ENCODE measurements at regions not wholly inside any gene's neighbourhood (a gene's known extent, or its start where the extent isn't known, plus 50 kb on each side); places are given as distances from the start of the nearest gene placed in this dataset.

GRCh38 chr12:94789510-94790225 lies 139.3 kb upstream of the TMCC3 start:
- POLR2A ChIA-PET: interaction anchor here (0.6 kb wide), 1 partner anchor 788 kb away, joined by 4 read pairs; no protein-coding TSS in a partner anchor
- Mint-ChIP-seq H3K27ac (no peak overlapping the region), H3K27me3 (no peaks in the 10 kb centered on the region), H3K4me1 (ENCODE audit: low read depth) (no peaks in the 10 kb centered on the region), H3K9me3 (no peaks in the 10 kb centered on the region), H3K36me3 (ENCODE audit: low read depth) (no peaks in the 10 kb centered on the region), H3K4me3 (no peak overlapping the region)
- no peak for DNase-seq
- TF ChIP-seq, protein P1, sequence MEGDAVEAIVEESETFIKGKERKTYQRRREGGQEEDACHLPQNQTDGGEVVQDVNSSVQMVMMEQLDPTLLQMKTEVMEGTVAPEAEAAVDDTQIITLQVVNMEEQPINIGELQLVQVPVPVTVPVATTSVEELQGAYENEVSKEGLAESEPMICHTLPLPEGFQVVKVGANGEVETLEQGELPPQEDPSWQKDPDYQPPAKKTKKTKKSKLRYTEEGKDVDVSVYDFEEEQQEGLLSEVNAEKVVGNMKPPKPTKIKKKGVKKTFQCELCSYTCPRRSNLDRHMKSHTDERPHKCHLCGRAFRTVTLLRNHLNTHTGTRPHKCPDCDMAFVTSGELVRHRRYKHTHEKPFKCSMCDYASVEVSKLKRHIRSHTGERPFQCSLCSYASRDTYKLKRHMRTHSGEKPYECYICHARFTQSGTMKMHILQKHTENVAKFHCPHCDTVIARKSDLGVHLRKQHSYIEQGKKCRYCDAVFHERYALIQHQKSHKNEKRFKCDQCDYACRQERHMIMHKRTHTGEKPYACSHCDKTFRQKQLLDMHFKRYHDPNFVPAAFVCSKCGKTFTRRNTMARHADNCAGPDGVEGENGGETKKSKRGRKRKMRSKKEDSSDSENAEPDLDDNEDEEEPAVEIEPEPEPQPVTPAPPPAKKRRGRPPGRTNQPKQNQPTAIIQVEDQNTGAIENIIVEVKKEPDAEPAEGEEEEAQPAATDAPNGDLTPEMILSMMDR (IDR thresholded peaks at IDR 0.05): no peak
- CTCF ChIA-PET: interaction anchor here (1.4 kb wide), 1 partner anchor 86 kb away, joined by 3 read pairs; no protein-coding TSS in a partner anchor
- ATAC-seq: no peak
- intact Hi-C loops (cut with micrococcal nuclease): no loop called here

GRCh38 chr12:94788298-94788697 lies 137.9 kb upstream of the TMCC3 start:
- Mint-ChIP-seq H3K36me3 (ENCODE audit: low read depth) (no peaks in the 10 kb centered on the region), H3K27ac (no peak overlapping the region), H3K27me3 (peaks cover 2% of the 10 kb centered on the region), H3K4me3 (no peak overlapping the region), H3K4me1 (ENCODE audit: low read depth) (no peaks in the 10 kb centered on the region), H3K9me3 (no peaks in the 10 kb centered on the region)
- ChIA-PET CTCF (no interaction called here), POLR2A (no interaction called here)
- ATAC-seq (no peak), DNase-seq (no peak)
- TF ChIP-seq, protein P1 (IDR thresholded peaks at IDR 0.05): no peak
- intact Hi-C loops (cut with micrococcal nuclease): no loop called here

GRCh38 chr12:94786906-94787305 lies 136.5 kb upstream of the TMCC3 start:
- Mint-ChIP-seq H3K9me3 (no peaks in the 10 kb centered on the region), H3K27ac (no peak overlapping the region), H3K27me3 (peaks cover 6% of the 10 kb centered on the region), H3K4me1 (ENCODE audit: low read depth) (no peaks in the 10 kb centered on the region), H3K36me3 (ENCODE audit: low read depth) (no peaks in the 10 kb centered on the region), H3K4me3 (no peak overlapping the region)
- POLR2A ChIA-PET: interaction anchor here (1.1 kb wide), 1 partner anchor 15 kb away, joined by 3 read pairs; no protein-coding TSS in a partner anchor
- ATAC-seq (no peak), DNase-seq (no peak)
- CTCF ChIA-PET: no interaction called here
- TF ChIP-seq, protein P1 (IDR thresholded peaks at IDR 0.05): no peak
- intact Hi-C loops (cut with micrococcal nuclease): no loop called here

DNA sequence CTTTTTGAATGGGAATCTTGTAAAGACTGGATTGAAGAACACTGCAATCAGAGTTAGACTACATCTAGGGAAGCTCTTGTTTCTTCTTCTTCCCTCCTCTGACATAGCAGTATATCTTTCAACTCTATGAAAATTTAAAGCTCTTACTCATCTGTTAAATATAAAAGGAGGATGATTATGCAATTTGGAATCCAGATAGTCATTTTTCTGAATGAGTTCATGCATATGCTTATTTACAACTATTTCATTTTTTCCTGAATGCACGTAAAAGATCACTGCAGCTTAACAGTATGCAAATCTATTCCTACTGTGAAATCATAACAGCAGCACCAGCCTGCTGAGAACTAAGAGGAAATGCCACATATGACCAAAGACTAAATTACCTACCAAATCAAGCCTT lies 133.5 kb upstream of the TMCC3 start:
- no peaks in the 10 kb centered on the region for H3K36me3 Mint-ChIP-seq (ENCODE audit: low read depth)
- TF ChIP-seq, protein P1 (IDR thresholded peaks at IDR 0.05): no peak
- intact Hi-C loops (cut with micrococcal nuclease): no loop called here
- CTCF ChIA-PET: no interaction called here
- ATAC-seq: no peak
- H3K4me3 Mint-ChIP-seq: no peak overlapping the region
- H3K9me3 Mint-ChIP-seq: no peaks in the 10 kb centered on the region
- H3K27me3 Mint-ChIP-seq: peaks cover 6% of the 10 kb centered on the region
- no peaks in the 10 kb centered on the region for H3K4me1 Mint-ChIP-seq (ENCODE audit: low read depth)
- DNase-seq: no peak
- POLR2A ChIA-PET: no interaction called here
- H3K27ac Mint-ChIP-seq: no peak overlapping the region

- Mint-ChIP-seq H3K9me3 (no peaks in the 10 kb centered on the region), H3K36me3 (ENCODE audit: low read depth) (no peaks in the 10 kb centered on the region), H3K27ac (no peak overlapping the region), H3K4me3 (no peak overlapping the region), H3K27me3 (peaks cover 7% of the 10 kb centered on the region), H3K4me1 (ENCODE audit: low read depth) (no peaks in the 10 kb centered on the region)
- TF ChIP-seq, protein P1 (IDR thresholded peaks at IDR 0.05): no peak
- no peak for ATAC-seq
- no peak for DNase-seq
- ChIA-PET CTCF (no interaction called here), POLR2A (no interaction called here)
- intact Hi-C loops (cut with micrococcal nuclease): no loop called here
Observed at GRCh38 chr12:94783343-94783742, 133.0 kb upstream of the TMCC3 start.
